NCI-H1092 treated with DMSO at 0.1 percent for 48 hours (cell line): ENCODE measurements at regions not wholly inside any gene's neighbourhood (a gene's known extent, or its start where the extent isn't known, plus 50 kb on each side); places are given as distances from the start of the nearest gene placed in this dataset.

Experiments
- DNase-seq: peaks from one replicate; lab custom pipeline; 2025; lab: John Stamatoyannopoulos, UW

DNA sequence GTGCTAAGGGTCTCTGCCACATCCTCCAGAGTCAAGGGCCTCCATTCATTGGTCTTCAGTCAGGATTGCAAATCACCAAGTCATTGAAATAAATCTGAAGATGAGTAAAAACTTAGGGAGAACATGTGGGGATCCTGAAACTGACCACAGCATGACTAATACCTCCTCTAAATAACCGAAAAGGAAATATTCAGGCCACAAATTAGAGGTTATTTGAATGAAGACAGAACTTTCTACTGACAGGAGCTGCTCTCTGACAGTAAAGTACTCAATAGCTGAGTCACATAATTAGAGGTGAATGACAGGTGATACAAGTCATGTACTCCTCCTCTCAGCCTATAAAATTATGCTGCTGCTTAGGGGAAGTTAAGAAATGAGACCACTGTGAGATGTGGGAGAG, 240.2 kb upstream of the F9 start:
- DNase-seq: no peak

DNA sequence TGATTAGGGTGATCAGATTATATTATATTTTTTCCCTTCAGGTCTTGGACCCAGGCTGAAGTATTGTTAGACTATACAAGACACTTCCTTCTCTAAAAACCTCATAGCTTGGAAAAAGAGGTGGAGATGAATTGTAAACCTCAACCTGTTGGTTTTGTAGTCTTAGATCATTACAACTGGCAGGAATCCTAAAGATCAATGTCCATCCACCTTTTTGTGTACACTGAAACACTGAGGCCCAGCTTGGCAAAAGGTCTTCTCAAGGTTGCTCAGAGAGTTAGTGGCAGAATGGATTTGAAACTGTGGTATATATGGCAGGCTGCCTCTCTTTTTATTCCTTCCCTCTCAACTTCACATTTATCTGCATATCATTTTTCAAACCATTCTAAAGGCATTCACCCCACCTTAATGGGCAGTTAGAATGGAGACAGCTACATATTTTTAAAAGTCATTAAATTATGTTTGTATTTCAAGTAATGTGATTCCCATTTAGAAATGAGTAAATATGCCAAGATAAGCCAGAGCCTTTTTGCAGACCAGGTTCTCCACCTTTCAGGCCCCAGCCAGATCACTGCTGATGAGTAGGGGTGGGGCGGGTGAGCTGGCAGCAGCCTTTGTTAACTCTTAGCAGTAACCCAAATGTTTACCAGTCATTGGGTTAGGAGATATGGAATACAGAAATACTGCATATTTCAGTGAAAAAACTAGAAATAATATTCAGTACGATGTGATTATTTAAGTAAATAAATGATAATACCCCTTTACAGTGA, 243.2 kb upstream of the F9 start:
- no peak for DNase-seq

DNA sequence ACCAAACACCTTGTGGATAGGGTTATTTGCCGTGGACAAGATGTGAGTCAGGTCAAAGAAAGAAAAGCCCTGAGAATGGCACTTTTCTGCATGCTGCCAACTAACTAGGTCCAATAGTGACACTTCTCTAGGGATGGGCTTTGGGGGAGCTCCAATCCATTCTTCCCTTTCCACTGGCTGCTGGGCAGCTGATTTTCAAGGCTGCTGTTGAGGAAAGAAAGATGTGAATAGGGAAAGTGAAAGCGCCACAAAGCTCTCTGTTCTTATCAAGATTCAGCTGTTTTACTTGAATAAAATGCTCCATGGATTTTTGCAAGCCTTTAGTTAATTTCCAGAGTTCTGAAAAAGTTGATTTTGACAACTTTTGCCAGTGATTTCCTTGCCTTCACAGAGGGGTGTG, 244.2 kb upstream of the F9 start:
- DNase-seq: no peak

DNA sequence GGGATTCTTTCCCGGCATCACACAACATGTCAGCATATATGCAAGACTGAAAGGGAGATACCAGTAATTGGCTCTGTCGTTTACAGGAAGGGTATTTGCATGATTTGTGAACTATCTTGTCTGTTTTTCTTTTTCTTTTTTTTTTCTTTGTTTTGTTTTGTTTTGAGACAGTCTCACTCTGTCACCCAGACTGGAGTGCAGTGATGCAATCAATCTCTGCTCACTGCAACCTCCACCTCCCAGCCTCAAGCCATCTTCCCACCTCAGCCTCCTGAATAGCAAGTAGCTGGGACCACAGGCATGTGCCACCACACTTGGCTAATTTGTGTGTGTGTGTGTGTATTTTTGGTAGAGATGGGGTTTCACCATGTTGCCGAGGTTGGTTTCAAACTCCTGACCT, 262.7 kb upstream of the F9 start:
- no peak for DNase-seq

DNA sequence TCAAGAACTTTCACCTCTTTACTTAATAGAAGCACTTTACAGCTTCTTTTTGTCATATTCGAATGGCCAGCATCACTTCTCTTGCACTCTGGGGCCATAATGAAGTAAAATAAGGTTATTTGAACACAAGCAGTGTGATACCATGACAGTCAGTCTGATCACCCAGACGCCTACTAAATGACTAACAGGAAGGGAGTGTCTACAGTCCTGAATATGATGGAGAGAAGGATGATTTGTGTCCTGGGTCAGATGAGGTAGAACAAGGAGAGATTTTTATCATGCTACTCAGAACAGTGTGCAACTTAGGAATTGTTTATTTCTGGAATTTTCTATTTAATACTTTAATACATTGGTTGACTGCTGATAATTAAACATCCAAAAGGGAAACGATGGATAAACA, 284.2 kb upstream of the F9 start:
- DNase-seq: no peak

DNA sequence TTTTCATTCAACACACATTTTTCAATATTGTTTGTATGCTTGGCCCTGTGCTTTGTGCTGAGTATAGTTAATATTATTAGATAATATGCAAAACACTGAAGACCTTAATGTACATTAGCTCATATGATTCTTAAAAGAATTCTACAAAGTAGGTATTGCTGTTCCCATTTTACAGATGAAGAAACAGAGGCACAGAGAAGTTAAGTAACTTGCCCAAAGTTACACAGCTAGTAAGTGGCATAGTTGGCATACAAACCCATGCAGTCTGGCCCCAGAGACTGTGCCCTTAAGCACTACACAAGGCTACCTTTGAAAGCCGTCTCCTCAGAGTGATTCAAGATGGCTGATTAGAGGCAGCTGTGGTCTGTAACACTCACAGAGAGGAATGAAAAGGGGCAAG, 293.4 kb upstream of the F9 start:
- no peak for DNase-seq

DNA sequence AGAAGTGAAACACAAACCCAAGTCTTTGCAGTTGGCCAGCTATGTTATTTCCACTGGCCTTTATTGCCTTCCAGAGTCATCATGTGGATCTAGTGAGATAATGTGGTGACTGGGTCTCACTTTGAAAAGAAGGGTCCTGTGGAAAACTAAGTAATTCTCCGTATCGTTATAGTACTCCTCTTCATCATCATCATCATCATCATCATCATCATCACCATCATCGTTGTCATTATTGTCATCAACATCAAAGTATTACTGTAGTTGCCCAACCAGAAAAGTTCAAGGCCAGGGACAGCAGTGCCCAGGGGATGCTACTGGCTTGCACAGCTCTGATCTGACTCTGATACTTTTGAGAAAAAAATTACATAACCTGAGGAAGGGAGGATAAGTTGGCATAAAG, 295.6 kb upstream of the F9 start:
- DNase-seq: no peak

DNA sequence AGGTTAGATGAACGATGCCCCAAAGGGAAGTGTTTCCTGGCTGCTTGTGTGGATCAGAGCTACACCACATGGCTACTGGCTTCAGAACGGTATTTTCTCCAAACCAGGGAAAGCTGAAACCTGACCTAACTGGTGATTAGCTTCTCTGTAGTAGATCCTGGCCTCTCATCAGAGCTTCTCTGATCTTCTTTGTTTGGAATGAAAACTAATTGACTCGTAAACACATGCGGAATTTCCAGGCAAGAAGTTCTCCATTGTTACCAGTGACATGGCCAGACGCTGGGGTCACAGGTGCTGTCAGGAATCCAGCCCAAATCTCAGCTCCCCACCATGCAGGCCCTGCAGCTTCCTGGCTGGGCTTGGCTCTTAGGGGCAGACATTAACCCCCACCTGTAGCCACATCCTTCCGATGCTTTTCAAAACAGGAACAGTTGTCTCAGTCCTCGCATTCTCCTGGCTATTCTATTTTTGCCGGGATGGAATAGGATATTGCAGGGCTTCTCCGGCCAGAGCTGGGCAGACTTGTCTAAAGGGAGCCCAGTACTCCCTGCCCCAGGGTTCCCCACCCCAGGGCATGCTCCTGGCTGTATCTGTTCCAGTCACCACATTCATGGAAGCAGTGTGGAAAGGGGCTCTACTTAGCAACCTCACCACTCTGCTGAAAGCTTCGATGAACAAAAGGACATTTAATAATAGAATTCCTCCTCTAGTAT, 305.4 kb upstream of the F9 start:
- DNase-seq: no peak

DNA sequence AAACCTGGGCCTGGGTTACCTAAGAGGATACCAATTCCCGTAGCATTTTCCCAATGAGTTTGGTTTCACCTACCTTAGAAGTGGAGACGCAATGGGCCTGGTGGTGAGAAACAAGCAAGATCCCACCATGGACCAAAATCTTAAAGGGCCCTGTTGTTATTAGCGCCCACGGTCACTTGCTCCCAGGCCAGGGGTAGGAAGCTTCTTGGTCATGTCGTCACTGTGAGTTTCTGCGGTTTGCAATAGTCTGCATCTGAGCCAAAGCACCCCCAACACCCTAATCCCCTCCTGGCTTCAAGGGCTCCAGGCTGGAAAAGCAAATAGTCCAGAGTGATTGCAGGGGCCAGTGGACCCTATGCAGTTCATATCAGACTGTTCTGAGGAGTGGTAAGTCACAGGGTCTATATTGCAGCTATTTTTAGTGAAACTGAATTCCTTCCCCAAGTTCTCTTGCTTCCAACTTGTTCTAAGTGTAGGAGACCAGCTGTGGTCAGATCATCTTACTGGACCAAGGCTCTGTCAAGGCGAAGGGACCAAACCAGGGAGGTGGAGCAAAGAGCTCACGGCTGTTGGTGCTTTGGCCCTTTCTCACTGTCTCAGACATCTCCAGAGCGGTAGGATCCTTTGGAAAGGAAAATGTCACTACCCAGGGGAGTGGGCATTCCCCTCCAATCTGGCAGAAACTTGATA, 307.9 kb upstream of the F9 start:
- DNase-seq: no peak

DNA sequence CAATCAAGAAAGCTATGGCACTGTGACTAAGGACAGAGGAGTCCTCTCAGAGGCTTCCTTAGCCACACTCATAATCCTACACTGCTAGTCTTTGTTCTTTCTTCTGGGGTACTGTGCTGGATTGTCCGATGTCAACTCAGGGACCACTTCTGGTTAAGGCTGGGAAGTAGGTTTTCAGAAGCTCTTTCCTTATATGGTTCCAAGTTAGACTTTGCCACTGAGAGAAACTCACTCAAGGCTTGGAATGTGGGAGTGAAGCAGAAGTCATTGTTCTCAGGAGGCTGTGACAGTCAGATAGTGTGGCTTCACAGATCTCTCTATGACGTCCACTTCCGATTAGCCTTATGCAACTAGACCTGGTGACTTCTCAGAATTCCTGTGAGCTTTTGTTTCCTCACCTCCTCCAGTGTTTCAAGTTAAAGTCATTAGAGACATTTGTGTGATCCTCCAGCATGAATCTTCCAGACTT, 317.3 kb upstream of the F9 start:
- no peak for DNase-seq

DNA sequence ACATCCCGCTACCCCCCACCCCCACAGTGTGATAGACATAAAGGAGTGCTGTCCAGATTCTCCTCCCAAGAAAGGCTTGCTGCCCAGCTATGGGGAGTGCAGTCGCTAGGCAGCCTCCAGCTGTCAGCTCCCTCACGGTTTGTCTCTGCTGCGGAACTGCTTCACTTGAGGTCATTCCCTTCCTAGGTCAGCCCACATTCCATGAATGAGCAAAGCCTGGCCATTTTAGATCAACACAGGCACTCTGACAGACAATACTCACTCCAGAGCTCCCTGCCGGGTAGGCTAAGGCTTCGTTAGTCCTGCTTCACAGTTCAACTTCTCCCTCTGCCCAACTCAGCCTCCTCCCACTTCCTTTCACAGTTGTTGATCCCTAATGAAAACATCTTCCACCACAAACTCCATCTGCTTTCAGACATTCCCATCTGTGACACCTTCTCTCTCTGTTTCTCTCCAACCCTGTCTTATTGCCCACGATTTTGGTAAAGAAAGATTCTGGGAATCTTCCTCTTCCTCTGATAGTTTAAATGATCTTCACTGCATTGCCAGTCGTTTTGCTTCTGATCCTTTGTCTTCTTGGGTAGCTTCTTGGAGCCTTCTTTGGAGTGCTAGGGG, 318.9 kb upstream of the F9 start:
- DNase-seq: no peak

DNA sequence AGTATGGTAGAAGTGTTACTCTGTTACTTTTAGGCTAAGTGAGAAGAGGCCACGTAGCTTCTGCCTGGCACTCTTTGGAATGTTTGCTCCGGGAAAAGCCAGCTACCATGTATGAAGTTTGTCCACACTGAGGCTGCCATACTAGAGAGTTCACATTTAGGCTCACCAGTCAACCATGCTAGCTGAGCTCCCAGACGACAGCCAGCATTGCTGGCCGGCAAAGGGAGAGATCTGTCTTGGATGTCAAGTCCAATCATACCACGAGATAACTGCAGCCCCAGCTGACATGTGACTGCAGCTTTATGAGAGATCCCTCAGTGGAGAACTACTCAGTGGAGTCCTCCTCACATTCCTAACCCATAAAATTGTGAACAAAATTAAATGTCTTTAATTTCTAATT, 321.2 kb upstream of the F9 start:
- no peak for DNase-seq

DNA sequence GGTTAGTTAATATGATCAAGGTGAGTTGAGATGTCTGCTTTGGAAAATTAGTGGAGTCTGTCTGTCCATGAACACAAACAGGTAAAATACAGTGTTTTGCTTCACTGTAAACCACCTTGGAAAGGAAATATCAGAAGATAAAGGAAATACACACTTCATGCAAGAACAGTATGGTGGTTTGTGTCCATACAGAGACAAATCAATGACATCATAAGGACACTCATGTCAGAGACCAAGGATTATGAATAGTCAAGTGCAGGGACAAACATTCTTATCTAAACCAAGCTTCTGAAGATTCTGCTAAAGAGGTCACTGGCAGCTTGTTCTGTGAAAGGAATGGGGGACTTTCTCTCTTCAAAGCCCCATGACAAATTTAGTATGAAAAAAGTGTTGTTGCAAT, 322.9 kb upstream of the F9 start:
- no peak for DNase-seq

DNA sequence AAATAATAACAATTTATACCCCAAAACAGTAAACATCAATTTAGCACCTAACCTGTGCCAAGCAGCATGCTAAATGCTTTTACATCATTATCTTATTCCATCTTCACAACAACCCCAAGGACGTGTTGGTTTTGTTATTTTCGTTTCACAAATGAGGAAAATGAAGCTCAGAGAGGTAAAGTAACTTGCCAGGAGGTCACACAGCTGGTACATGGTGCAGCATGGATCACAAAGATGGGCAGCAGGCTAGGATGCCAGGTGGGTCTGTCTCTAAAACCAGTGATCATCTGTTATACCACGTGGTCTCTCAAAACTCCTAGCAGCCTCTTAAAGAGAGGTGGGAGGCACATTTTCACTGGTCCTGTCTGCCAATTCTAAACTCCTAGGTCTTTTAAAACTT, 323.6 kb upstream of the F9 start:
- no peak for DNase-seq

DNA sequence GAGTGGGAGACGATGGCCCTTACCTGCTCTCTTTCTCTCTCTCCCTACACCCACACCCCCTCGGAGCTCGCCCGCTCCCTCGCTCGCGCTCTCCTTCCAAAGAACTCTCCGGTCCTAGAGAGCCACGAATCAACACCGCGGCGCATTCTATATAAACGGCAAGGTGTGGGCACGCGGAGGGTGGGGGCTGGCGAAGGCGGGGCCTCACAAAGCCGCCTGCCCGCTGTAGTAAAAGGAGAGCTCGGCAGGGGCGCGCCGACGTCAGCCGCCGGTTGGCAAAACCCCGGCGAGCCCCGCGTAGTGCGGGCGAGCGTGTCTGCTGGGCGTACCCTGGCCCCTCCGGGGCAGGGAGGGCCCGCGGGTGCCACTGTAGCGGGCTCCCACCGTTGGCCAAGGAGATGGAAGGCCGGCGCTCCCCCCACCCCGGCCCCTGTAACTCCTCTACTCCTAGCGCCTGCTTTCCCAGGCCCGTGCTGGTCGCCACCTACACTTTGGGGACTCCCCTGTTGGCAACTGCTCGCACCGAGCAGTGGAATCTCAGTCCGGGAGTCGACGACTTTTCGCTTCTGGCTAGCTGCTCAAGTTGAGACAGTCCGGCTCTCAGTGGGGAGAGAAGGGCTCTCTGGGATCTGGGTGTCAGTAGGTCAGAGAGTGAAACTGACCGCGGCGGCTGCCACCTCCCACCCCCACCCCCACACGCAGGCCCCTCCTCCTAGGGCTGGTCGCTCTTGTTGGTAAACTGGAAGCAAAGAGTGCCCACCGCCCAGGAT, 325.5 kb upstream of the F9 start:
- peak; percentile 60 for DNase-seq

DNA sequence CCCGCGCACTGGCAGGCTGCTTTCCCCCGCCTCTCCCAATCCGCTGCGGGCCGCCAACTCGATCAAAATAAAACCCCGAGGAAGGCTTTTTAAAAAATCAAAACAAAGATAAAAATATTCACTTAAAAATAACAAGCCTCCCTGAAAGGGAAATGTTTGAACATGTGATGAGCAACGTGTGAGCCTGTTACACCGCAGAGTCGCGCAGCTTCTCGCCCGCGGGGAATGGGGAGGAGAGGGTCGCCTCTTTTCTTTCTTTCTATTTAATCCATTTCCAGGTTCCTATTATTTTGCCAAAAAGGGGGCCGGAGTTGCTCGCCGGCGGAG, 326.0 kb upstream of the F9 start:
- DNase-seq: no peak

DNA sequence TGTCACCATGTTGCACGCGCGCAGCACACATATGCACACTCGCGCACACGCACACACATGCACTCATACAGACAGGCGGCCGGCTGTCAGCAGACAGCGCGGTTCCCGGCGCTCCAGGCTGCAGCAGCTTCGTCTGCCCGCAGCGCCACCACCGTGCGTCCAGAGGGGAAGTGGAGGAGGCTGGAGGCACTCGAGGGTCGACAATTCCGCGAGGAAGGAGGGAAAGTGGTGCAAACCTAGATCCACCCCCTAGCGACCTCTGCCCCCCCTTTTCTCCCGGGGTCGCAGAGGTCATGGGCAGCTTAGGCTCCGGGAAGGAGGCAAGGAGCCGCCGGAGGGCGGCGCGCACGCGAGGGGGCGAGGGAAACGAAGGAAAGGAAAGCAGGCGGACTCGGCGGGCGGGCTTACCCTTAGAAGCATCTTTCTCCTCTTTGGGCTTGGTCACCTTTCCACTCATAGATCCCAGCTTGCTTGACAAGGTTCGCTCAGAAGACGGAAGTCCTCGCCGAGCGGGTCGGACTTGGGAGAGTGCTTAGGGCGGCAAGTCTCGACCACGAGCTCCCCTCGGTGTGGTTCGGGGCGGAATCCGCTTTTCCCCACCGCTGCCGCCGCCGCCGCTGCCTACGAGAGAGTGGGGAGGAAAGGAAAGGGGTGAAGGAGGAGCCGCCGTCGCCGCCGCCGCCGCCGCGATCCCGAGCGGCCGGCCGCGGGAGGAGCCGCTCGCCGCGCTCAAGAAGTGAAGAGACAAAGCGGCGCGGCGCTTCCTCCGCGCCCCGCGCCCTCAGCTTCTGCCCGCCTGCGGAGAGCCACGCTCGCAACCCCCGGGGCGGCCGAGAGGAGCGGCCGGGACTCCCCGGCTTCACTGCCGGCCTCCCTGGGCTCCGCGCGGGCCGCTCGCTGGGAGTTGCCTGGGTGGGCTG, 326.6 kb upstream of the F9 start:
- DNase-seq: peak; percentile 40

DNA sequence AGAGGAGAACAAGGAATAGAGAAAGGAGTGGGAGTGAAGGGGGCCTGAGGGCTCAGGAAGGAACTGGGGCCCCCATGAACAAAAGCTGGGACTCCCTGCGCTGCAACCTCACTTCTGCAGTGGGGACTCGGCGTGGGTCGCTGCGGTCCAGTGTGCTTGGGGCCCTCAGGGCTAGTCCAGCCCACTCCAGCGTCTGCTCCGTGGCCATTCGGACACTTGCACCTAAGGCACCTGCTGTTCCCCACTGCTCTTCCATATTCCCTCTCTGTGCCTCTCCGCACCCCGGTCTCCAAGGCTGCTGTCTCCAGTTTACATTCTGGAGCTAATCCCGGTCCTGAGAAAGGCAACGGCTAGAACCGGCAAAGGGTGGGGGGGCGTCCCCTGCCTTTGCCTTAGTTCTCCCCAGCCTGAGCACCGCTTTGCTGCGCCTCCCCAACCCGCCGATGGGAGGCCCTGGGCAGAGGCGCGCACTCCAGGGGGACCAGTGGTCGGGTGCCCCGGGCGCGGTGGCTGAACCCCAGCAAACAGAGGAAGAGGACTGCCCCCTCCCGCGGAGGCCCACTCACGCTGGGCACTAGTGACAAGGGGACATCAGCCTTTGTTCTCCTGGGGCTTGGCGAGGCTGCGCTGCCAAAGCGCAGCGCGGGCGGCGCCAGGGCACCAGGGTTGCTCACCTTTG, 327.7 kb upstream of the F9 start:
- no peak for DNase-seq

DNA sequence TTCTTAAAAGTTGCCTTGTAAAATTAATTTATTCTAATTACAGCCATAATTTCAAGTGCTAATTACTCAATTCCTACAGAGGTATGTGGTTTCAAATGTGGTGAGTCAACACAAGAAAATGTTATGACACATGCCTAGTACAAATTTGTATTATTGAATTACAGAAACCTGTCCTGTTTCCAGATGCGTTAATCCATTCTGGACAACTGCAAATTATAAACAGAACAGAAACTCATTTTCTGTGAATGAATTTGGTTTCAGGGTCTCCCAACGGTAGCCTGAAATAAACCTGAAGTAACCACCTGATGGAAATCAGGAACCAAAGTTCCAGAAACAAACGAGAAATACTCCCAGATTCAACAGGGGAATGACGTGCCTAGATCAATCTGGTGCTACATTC, 328.6 kb upstream of the F9 start:
- no peak for DNase-seq

DNA sequence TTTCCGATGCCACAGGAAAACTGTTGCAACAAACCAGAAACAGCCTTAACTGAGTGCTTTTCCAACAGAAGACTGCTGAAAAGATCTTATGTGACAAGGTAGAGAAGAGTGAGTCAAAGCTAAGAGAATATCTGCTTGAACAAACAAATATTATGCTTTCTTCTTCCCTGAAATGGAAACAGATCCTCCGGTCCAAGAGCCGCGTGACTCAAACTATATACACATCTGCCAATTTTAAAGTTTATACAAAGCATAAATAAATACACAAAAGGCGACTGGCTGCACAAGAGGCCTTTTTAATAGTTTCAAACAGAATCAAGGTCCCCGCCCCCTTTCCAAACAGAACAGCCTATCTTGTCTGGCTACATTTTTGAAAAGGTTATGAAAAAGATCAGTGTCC, 329.7 kb upstream of the F9 start:
- DNase-seq: peak; percentile 14
